Sciatic nerve (tissue), 2 donors: ENCODE measurements at regions not wholly inside any gene's neighbourhood (a gene's known extent, or its start where the extent isn't known, plus 50 kb on each side); places are given as distances from the start of the nearest gene placed in this dataset.

Experiments used
- ATAC-seq: fragments of 200-7000 bp; cut with Tn5 transposase; one replicate; pipeline ENCODE4 v1.9.1; 2020; ENCODE audit warnings: mild to moderate bottlenecking, moderate library complexity
- DNase-seq: peaks from one replicate; pipeline ENCODE4 v3.0.0-alpha.2; 2020; ENCODE audit warnings: low spot score
- intact Hi-C: fragments of 100-400 bp; cut with DNase I; formaldehyde crosslinking; loops from one replicate; pipeline ENCODE4 v1.14.2; 2022
- donor health status: DM: no; HTN: no; CAD: no.
- donor health status: DM: no; HTN: no; CAD: no.

DNA sequence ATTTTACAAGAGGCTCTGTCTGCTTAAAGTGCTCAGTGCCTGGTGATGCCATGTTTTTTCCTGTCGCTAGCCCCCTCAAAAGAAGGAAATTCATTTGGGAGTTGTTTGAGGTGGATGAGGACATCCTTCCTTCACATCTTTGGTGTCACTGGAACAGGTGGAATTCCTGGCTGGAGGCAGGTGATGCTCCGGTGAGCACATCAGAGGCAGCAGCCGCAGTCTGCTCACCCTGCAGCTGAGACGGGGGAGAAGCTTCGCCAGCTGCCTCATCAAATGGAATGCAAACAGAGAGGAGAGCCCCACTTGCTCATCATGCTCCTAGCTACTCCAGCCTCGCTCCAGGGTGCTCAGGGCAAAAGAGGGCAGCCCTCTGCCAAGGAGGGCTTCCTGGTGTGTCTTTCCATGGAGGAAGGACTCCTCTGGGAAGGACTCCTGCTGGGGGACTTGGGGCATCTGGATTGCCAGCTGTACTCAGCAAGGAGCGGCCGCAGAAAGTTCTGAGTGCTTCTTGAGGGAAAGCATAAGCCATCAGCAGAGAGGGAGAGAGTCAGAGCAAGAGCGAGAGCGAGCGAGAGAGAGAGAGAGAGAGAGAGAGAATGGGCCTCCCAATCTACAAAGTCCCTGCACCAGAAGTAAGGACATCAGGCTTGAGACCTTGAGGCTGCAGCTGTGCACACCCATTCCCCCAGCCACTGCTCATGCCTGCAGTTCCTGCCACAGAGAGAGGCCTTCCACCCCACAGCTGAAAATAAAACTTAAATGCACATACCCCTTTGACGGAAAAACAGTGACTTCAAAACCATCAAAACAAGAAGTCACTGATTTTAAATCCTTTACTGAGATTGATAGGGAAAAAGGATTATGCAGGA is 74.3 kb upstream of the UBL3 start:
- DNase-seq (no peak), ATAC-seq (no peak)
- intact Hi-C loops = loop anchor here (10.0 kb wide), 1 partner anchor 70 kb away; the partner anchor contains the start of gene UBL3

DNA sequence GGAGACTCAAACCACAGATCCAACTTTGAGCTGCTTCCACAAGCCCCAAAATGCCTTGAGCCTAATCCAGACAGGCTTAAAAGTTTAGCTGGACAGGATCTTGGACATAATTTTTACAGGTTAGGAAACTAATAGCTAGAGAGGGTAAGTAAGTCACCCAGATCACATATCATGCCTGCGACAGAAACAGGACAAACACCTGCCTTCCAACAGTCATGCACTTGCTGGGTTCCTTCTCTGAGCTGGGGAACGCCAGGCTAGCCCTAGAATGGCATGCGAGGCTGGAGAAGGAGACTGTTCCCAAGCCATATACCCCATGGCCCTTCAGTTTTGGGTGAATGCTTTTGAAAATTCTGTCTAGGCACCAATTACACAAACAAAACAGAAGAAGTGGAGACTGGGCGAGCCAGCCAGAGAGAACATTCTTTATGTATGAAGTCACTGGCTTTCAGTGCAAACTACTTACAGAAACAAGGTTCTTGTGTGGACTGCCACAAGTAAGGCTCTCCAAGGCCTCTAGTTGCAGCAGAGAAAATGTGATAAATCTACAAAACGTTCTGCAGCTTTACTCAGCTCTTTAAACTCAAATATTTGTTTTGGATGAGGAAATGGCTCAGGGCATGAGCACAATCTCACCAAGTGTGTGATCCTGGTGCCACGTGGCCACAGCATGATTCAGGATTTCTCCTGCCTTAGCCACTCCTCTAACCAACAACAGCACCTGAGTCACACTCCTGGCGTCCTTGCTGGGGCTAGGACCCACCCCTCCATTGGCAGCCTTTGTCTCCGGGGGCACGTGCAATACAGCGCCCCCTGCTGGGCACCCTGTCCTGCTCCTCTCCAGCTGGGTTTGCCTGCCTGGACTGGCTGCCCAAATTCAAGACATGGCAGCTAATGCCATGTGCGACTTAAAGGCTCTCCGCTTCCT is 73.4 kb upstream of the UBL3 start:
- intact Hi-C loops = loop anchor here (10.0 kb wide), 1 partner anchor 69 kb away; the partner anchor contains the start of gene UBL3
- DNase-seq (peak; percentile 83), ATAC-seq (peak; percentile 93)

DNA sequence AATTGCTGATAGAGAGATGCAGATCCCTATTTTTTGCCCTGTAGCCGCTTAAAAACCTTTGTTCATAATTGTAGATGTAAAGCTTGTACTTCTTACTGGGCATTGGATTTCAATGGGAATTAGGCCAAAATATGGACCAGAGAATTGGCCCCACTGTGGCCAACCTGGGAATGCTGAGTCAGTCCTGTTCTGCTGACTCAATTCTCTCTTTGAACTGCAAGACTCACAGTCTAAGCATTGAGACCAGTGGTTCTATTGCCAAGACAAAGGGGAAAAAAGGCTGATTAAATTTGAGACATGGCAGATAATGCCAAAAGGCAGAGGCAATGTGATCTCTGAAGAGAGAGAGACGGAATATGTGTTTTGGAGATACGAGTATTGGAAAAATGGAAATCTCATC is 72.5 kb upstream of the UBL3 start:
- ATAC-seq (no peak), DNase-seq (no peak)
- intact Hi-C loops = loop anchor here (10.0 kb wide), 1 partner anchor 68 kb away; the partner anchor contains the start of gene UBL3

DNA sequence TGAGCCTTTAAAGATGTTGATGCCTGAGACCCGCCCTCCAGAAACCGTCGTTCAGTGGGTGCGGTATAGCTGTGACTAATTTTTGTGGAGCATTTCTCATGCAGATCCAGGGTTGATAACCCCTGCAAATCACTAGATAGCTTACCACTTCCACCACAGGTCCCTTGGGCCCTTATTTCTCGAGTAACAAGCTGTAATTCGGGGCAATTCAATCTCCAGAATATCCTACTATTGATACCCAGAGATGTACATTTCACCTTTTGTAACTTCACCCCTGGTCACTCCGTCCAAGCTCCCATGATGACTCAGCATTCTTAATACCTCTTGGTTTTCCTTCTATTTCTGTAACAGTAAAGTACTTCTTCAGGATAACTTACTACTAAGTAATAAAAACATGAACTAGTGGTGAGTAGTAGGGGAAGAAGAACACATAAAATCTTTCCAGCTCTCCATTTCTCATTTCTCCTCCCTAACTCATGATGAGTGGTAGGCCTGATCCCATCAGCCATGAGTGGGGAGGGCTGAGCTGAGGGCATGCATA is 71.9 kb upstream of the UBL3 start:
- ATAC-seq = no peak
- no peak for DNase-seq
- intact Hi-C loops = loop anchor here (10.0 kb wide), 1 partner anchor 68 kb away; the partner anchor contains the start of gene UBL3

- intact Hi-C loops = loop anchor here (10.0 kb wide), 1 partner anchor 67 kb away; the partner anchor contains the start of gene UBL3
- ATAC-seq (no peak), DNase-seq (no peak)
These were observed 71.1 kb upstream of the UBL3 start for GRCh38 chr13:29921542-29921941.

GRCh38 chr13:29920025-29920643 is 69.7 kb upstream of the UBL3 start:
- ATAC-seq = no peak
- DNase-seq = no peak
- intact Hi-C loops = loop anchor here (10.0 kb wide), 1 partner anchor 65 kb away; the partner anchor contains the start of gene UBL3

GRCh38 chr13:29918845-29919244 is 68.4 kb upstream of the UBL3 start:
- ATAC-seq (no peak), DNase-seq (no peak)
- intact Hi-C loops = no loop called here

GRCh38 chr13:29917650-29918049 is 67.2 kb upstream of the UBL3 start:
- ATAC-seq = no peak
- intact Hi-C loops = no loop called here
- no peak for DNase-seq

DNA sequence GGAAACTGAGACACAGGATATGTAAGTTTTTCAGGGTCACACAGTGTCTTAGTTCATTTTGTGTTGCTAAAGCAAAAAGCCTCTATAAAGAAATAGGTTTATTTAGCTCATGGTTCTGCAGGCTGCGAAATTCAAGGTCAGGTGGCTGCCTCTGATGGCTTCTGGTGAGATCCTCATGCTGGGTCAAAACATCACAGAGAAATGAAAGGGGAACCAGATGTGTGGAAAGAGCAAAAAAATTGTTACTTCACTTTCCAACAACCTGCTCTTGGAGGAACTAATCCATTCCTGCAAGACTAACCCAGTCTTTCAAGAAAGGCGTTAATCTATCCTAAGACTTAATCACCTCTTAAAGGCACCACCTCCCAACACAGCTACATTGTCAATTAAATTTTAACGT is 64.2 kb upstream of the UBL3 start:
- ATAC-seq (no peak), DNase-seq (no peak)
- intact Hi-C loops = no loop called here

DNA sequence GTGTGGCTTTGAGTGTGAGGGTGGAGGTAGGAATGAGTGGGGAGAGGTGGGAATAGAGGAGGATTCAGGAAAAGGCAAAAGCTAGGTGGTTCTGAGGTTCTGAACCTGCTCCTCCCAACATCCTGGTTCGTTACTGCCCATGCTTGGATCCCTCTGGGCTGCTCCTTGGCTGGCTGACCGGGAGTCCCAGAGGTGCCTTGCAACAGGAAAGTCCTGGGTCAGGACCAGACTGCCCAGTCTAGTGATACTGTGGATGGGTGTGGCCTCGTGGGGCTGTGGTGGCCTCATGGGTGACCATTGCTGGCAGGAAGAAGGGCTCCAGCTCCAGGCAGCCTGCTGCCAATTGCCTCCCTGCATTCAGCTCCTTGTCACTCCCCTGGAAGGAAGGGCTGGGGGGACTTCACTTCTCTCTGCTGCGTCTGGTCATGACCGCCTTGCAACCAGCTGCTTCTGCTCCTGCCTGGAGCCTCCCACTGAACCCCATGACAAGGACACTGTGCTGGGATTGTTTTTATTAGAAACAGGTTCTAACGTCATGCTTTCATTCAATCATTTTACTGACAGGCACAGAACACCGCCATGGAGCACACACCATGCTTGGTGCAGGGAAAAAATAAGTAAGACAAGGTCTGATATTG is 61.5 kb upstream of the UBL3 start:
- DNase-seq (no peak), ATAC-seq (no peak)
- intact Hi-C loops = no loop called here

- no peak for DNase-seq
- intact Hi-C loops = no loop called here
- ATAC-seq = no peak
These were observed 59.7 kb upstream of the UBL3 start for GRCh38 chr13:29909975-29910674.

- DNase-seq = no peak
- intact Hi-C loops = no loop called here
- no peak for ATAC-seq
These were observed 58.8 kb upstream of the UBL3 start for GRCh38 chr13:29909081-29909730.

- intact Hi-C loops = no loop called here
- ATAC-seq (peak; percentile 73), DNase-seq (no peak)
These were observed 58.1 kb upstream of the UBL3 start for GRCh38 chr13:29908416-29909080.

GRCh38 chr13:29907670-29908069 is 57.3 kb upstream of the UBL3 start:
- no peak for ATAC-seq
- DNase-seq = no peak
- intact Hi-C loops = no loop called here

DNA sequence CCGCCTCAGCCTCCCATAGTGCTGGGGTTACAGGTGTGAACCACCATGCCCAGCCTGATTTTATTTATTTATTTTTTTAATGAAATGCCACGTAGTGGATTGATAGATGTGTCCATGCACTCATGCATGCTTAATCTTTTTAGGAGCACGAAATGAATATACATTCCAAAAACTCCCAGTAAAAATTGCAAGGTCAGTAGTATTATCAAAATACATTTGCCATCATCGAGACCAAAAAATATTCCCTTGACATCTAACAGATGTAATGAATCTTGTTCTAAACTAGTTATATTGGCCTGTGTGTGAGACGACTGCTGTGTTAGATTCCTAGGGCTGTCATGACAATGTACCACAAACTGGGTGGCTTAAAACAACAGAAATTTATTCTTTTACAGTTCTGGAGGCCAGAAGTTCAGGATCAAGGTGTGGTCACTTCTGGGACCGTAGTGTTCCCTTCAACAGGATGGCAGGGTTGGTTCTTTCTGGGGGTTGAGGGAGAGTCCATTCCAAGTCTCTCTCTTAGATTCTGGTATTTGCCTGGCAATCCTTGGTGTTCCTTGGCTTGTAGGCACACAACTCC is 56.1 kb upstream of the UBL3 start:
- DNase-seq = no peak
- intact Hi-C loops = no loop called here
- no peak for ATAC-seq

GRCh38 chr13:29905845-29906244 is 55.4 kb upstream of the UBL3 start:
- ATAC-seq (peak; percentile 77), DNase-seq (no peak)
- intact Hi-C loops = no loop called here

DNA sequence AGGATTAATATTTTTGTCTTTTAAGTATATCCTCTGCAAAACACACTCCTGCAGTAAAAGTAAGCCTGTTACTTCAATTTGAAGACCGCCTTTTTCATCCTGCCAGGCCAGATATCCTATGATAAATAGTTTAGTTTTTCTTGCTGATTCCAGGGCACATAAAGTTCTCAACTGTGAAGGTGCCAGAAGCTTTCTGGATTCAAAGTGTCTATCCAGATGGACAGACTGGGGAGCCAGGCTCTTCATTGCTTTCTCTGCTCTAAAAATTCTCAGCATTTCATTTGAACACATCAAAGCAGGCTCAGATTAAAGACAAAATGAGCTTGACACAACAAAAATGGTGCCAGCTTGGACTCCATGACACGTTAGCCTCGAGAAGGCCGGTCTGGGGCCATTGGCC is 53.6 kb upstream of the UBL3 start:
- ATAC-seq (no peak), DNase-seq (no peak)
- intact Hi-C loops = no loop called here
